B cell (primary cell): ENCODE measurements at regions not wholly inside any gene's neighbourhood (a gene's known extent, or its start where the extent isn't known, plus 50 kb on each side); places are given as distances from the start of the nearest gene placed in this dataset.
"Not testable (repeated sequence)": the region's sequence is repeated elsewhere in the genome, so short reads cannot be mapped to it uniquely, and the experiment has no call there.

Experiments
- CTCF ChIP-seq: fragments of 200-600 bp; IDR thresholded peaks from one replicate; pipeline ENCODE4 v1.8.0; 2022; ENCODE audit warnings: antibody characterized with exemption, mild to moderate bottlenecking
- EZH2 ChIP-seq: IDR thresholded peaks from 2 replicates; pipeline ENCODE4 v1.6.1; 2012; ENCODE audit warnings: borderline replicate concordance, low read depth, mild to moderate bottlenecking, moderate library complexity, low read length; ENCODE audit not compliant: insufficient read depth, poor library complexity, severe bottlenecking

GRCh38 chr14:37891500-37891899 lies 296.1 kb downstream of the TTC6 start:
- not testable (repeated sequence) for TF ChIP-seq CTCF, EZH2
